Ishikawa (cell line): ENCODE measurements at regions not wholly inside any gene's neighbourhood (a gene's known extent, or its start where the extent isn't known, plus 50 kb on each side); places are given as distances from the start of the nearest gene placed in this dataset.

Experiments used
- CEBPB ChIP-seq: IDR thresholded peaks from 2 replicates; pipeline ENCODE4 v1.6.1; 2012
- CREB1 ChIP-seq: IDR thresholded peaks from 2 replicates; pipeline ENCODE4 v1.6.1; 2012; ENCODE audit warnings: low read depth
- EP300 ChIP-seq: IDR thresholded peaks from 2 replicates; pipeline ENCODE4 v1.6.1; 2012; ENCODE audit warnings: borderline replicate concordance
- FOXM1 ChIP-seq: IDR thresholded peaks from 2 replicates; pipeline ENCODE4 v1.6.1; 2012; ENCODE audit warnings: low read depth, borderline replicate concordance
- NFIC ChIP-seq: IDR thresholded peaks from 2 replicates; pipeline ENCODE4 v1.6.1; 2012
- TAF1 ChIP-seq: IDR thresholded peaks from 2 replicates; pipeline ENCODE4 v1.6.1; 2012; ENCODE audit warnings: low read depth, mild to moderate bottlenecking
- TCF12 ChIP-seq: IDR thresholded peaks from 2 replicates; pipeline ENCODE4 v1.6.1; 2012; ENCODE audit warnings: low read depth
- YY1 ChIP-seq: IDR thresholded peaks from 2 replicates; pipeline ENCODE4 v1.6.1; 2012; ENCODE audit warnings: low read depth
- ZBTB7A ChIP-seq: IDR thresholded peaks from 2 replicates; pipeline ENCODE4 v1.6.1; 2012; ENCODE audit warnings: low read depth
- TF ChIP-seq, protein P1 (sequence below): IDR thresholded peaks from 2 replicates; pipeline ENCODE4 v1.6.1; 2012; ENCODE audit warnings: low read depth, mild to moderate bottlenecking
- TF ChIP-seq, protein P2 (sequence below): IDR thresholded peaks from 2 replicates; pipeline ENCODE4 v1.6.1; 2012

DNA sequence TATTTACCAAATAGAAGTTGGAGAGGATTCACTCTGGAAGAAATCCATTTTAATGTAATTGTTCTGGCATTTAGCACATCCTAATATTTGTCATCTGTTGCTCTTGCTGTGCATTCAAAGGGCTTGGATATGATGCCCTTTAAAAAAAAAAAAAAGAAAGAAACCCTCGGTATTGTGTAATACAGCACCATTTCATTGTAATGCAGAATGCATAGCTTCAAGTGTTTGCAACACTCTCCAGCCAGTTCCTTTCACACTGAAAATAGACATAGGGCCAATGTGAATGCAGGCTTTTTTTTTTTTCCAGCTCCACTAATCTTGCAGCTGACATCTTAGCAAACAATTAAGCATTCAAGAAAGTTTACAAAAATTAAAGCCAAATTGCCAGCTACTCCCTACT is 197.4 kb upstream of the POU3F2 start:
- TF ChIP-seq CEBPB (no peak), TAF1 (no peak), FOXM1 (no peak), TCF12 (no peak), CREB1 (no peak), EP300 (no peak), YY1 (no peak), NFIC (no peak), ZBTB7A (no peak)
- TF ChIP-seq, protein P1, sequence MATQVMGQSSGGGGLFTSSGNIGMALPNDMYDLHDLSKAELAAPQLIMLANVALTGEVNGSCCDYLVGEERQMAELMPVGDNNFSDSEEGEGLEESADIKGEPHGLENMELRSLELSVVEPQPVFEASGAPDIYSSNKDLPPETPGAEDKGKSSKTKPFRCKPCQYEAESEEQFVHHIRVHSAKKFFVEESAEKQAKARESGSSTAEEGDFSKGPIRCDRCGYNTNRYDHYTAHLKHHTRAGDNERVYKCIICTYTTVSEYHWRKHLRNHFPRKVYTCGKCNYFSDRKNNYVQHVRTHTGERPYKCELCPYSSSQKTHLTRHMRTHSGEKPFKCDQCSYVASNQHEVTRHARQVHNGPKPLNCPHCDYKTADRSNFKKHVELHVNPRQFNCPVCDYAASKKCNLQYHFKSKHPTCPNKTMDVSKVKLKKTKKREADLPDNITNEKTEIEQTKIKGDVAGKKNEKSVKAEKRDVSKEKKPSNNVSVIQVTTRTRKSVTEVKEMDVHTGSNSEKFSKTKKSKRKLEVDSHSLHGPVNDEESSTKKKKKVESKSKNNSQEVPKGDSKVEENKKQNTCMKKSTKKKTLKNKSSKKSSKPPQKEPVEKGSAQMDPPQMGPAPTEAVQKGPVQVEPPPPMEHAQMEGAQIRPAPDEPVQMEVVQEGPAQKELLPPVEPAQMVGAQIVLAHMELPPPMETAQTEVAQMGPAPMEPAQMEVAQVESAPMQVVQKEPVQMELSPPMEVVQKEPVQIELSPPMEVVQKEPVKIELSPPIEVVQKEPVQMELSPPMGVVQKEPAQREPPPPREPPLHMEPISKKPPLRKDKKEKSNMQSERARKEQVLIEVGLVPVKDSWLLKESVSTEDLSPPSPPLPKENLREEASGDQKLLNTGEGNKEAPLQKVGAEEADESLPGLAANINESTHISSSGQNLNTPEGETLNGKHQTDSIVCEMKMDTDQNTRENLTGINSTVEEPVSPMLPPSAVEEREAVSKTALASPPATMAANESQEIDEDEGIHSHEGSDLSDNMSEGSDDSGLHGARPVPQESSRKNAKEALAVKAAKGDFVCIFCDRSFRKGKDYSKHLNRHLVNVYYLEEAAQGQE: no peak
- TF ChIP-seq, protein P2, sequence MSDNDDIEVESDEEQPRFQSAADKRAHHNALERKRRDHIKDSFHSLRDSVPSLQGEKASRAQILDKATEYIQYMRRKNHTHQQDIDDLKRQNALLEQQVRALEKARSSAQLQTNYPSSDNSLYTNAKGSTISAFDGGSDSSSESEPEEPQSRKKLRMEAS: no peak
